Heart left ventricle (tissue), 13 donors: ENCODE measurements at regions not wholly inside any gene's neighbourhood (a gene's known extent, or its start where the extent isn't known, plus 50 kb on each side); places are given as distances from the start of the nearest gene placed in this dataset.

Experiments
- CTCF ChIP-seq, 12 donors: fragments of 200-600 bp; sonication (generic) in 4 of 12; IDR thresholded peaks; one replicate each; pipeline versions ENCODE4 v1.5.0 to v1.8.0; 2018 to 2022; ENCODE audit warnings: antibody characterized with exemption in 12 of 12, mild to moderate bottlenecking in 5 of 12
- POLR2A ChIP-seq, 2 donors: fragments of 450-650 bp; IDR thresholded peaks; one replicate each; pipeline ENCODE4 v1.6.1; 2017; ENCODE audit warnings: antibody characterized with exemption in 2 of 2, mild to moderate bottlenecking in 2 of 2, moderate library complexity in 2 of 2
- donor health status: ischemic (EF 13 %, LVEDD 7.1; RV severe dilation, severe dysfunction).
- donor health status: DM: no; HTN: yes; CAD: no.
- donor health status: DM: no; HTN: no; CAD: no.
- donor health status: ischemic (EF 25% LVEDD 6.9; RV normal size, moderate dysfunction).
- donor health status: ischemic (EF 25% LVEDD 5.7; RV mildly dilated, moderate dysfunction).
- donor health status: ischemic (EF 35%, LVEDD 5.7; RV mildly dilated, moderate dysfunction).
- donor health status: nonischemic (EF 11% LVEDD 7.7; RV severe dilation, severe dysfunction).
- donor health status: DM: yes; HTN: yes; CAD: no.
- donor health status: PGD.
- donor health status: ischemic (EF 29% LVEDD 5.4; RV normal size, mild dysfunction).
- donor health status: nonischemic (EF 23%, LVEDD 6.1; RV moderate dilation, normal function).

DNA sequence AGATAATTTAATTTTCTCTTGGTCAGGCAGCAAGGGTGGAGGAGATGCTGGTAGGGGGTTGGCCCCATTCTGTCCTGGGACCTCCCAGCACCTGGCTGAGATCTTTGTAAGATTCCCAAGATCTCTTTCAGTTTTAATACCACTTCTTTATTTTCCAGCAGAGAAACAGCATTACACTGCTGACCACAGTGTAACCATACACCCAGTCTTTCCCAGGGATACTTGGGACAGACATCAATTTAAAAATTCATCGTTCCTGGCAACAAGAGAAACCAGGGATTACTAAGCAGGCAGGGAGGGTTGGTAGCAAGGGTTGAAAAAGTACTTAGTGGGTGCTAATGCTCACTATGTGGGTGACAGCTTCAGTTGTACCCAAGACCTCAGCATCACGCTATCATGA is 551.6 kb upstream of the AMELY start:
- TF ChIP-seq CTCF (IDR thresholded peaks at IDR 0.05) (no peak), POLR2A (IDR thresholded peaks at IDR 0.05) (no peak)
